A549 (cell line): ENCODE measurements at regions not wholly inside any gene's neighbourhood (a gene's known extent, or its start where the extent isn't known, plus 50 kb on each side); places are given as distances from the start of the nearest gene placed in this dataset.

Source experiments
- ATAC-seq, 2 experiments: fragments of 200-7000 bp in 1 of 2; fragments of >200 bp in 1 of 2; cut with Nextera tagmentation in 1 of 2; cut with Tn5 transposase in 1 of 2; 3 replicates each; pipeline versions ENCODE4 v1.8.0 to v1.9.1; 2018 to 2020; ENCODE audit warnings: mild to moderate bottlenecking in 1 of 2, moderate library complexity in 1 of 2
- CTCF ChIA-PET: fragments of 300-600 bp; sonication (Branson Sonifier 250); formaldehyde crosslinking; extraction: SDS; loops from one replicate; lab custom pipeline; 2021; ENCODE audit warnings: antibody characterized with exemption, inconsistent platforms; lab: Yijun Ruan, JAX
- POLR2A ChIA-PET: fragments of 350-600 bp; formaldehyde crosslinking; extraction: SDS; loops from one replicate; lab custom pipeline; 2021; ENCODE audit warnings: antibody characterized with exemption, inconsistent platforms; lab: Yijun Ruan, JAX
- DNase-seq, 2 experiments: peaks; one replicate each; pipeline versions ENCODE4 v3.0.0 to v3.0.0-alpha.2; 2011 to 2016; ENCODE audit warnings: low read depth in 1 of 2, low spot score in 1 of 2
- FAIRE-seq: peaks from 2 replicates; lab custom pipeline; 2011; peaks lifted over from hg19 to GRCh38; lab: Jason Lieb, UNC
- H3K27ac ChIP-seq, 2 experiments: fragments of >200 bp; sonication (Bioruptor Twin); formaldehyde crosslinking; 3 replicates each; pipeline ENCODE4 v1.5.1; 2016 to 2017
- H3K4me1 ChIP-seq: fragments of >200 bp; sonication (Bioruptor Twin); formaldehyde crosslinking; 3 replicates; pipeline ENCODE4 v1.6.1; 2016
- H3K4me2 ChIP-seq: fragments of >200 bp; sonication (Bioruptor Twin); formaldehyde crosslinking; 3 replicates; pipeline ENCODE4 v1.6.1; 2016
- H3K4me3 ChIP-seq: fragments of >200 bp; sonication (Bioruptor Twin); formaldehyde crosslinking; 3 replicates; pipeline ENCODE4 v1.5.1; 2016
- H3K9me3 ChIP-seq: fragments of >200 bp; sonication (Bioruptor Twin); formaldehyde crosslinking; 3 replicates; pipeline ENCODE4 v1.6.1; 2016
- BHLHE40 ChIP-seq: IDR thresholded peaks from 2 replicates; pipeline ENCODE4 v1.6.1; 2012; ENCODE audit warnings: low read depth, low read length, inconsistent platforms
- CEBPB ChIP-seq, 2 experiments: fragments of >200 bp in 1 of 2; sonication (Bioruptor Twin) in 1 of 2; formaldehyde crosslinking in 1 of 2; IDR thresholded peaks; 2 replicates each; pipeline ENCODE4 v1.6.1; 2012 to 2016
- CHD4 ChIP-seq: fragments of 200-600 bp; sonication (generic); IDR thresholded peaks from 2 replicates; pipeline ENCODE4 v1.6.1; 2016; ENCODE audit warnings: antibody characterized with exemption, mild to moderate bottlenecking, borderline replicate concordance
- CTCF ChIP-seq: fragments of >200 bp; sonication (Bioruptor Twin); formaldehyde crosslinking; IDR thresholded peaks from 3 replicates; pipeline ENCODE4 v1.5.1; 2016
- E2F6 ChIP-seq: IDR thresholded peaks from 2 replicates; pipeline ENCODE4 v1.6.1; 2012; ENCODE audit warnings: low read depth, borderline replicate concordance
- EHF ChIP-seq: fragments of 250-450 bp; sonication (Bioruptor Pico); IDR thresholded peaks from 2 replicates; pipeline ENCODE4 v1.5.0; 2020; ENCODE audit warnings: mild to moderate bottlenecking
- EP300 ChIP-seq, 2 experiments: fragments of >200 bp; sonication (Bioruptor Twin); formaldehyde crosslinking; IDR thresholded peaks; 2 replicates in 1 of 2; 3 replicates in 1 of 2; pipeline ENCODE4 v1.6.1; 2016 to 2017
- FOSB ChIP-seq: fragments of 250-450 bp; sonication (Bioruptor Pico); IDR thresholded peaks from 2 replicates; pipeline ENCODE4 v1.5.0; 2020; ENCODE audit warnings: mild to moderate bottlenecking, moderate library complexity
- FOXS1 ChIP-seq: fragments of 250-450 bp; sonication (Bioruptor Pico); IDR thresholded peaks from 2 replicates; pipeline ENCODE4 v1.5.0; 2020; ENCODE audit warnings: mild to moderate bottlenecking, moderate library complexity
- HDAC2 ChIP-seq: fragments of 200-600 bp; sonication (generic); IDR thresholded peaks from 2 replicates; pipeline ENCODE4 v1.6.1; 2016
- HOXB13 ChIP-seq: fragments of 250-450 bp; sonication (Bioruptor Pico); IDR thresholded peaks from 2 replicates; pipeline ENCODE4 v1.5.0; 2020; ENCODE audit warnings: low read depth, mild to moderate bottlenecking, moderate library complexity
- HOXB5 ChIP-seq: fragments of 250-450 bp; sonication (Bioruptor Pico); IDR thresholded peaks from 2 replicates; pipeline ENCODE4 v1.5.0; 2020; ENCODE audit warnings: mild to moderate bottlenecking, moderate library complexity
- JUN ChIP-seq, 2 experiments: fragments of >200 bp; sonication (Bioruptor Twin); formaldehyde crosslinking; IDR thresholded peaks; 2 replicates in 1 of 2; 3 replicates in 1 of 2; pipeline ENCODE4 v1.6.1; 2016 to 2017
- JUNB ChIP-seq: fragments of >200 bp; sonication (Bioruptor Twin); formaldehyde crosslinking; IDR thresholded peaks from 2 replicates; pipeline ENCODE4 v1.6.1; 2016
- KDM5A ChIP-seq: fragments of 200-600 bp; sonication (generic); IDR thresholded peaks from 2 replicates; pipeline ENCODE4 v1.6.1; 2016; ENCODE audit warnings: antibody characterized with exemption, mild to moderate bottlenecking
- MAFK ChIP-seq: fragments of 450-650 bp; IDR thresholded peaks from 2 replicates; pipeline ENCODE4 v1.6.1; 2014; ENCODE audit not compliant: partially characterized antibody
- MAZ ChIP-seq: fragments of 150-350 bp; IDR thresholded peaks from 2 replicates; pipeline ENCODE4 v1.6.1; 2014; ENCODE audit warnings: antibody characterized with exemption, low read depth, low read length, borderline replicate concordance
- PHF8 ChIP-seq: fragments of 200-600 bp; sonication (generic); IDR thresholded peaks from 2 replicates; pipeline ENCODE4 v1.6.1; 2016; ENCODE audit warnings: low read depth, mild to moderate bottlenecking, antibody characterized with exemption, moderate library complexity, borderline replicate concordance
- POLR2AphosphoS2 ChIP-seq: conservative IDR thresholded peaks from 2 replicates; pipeline ENCODE4 v1.6.1; 2012; ENCODE audit warnings: low read length, improper control_type of control experiment, inconsistent platforms
- TFCP2L1 ChIP-seq: fragments of 250-450 bp; sonication (Bioruptor Pico); IDR thresholded peaks from 2 replicates; pipeline ENCODE4 v1.5.0; 2021; ENCODE audit warnings: mild to moderate bottlenecking
- ZC3H11A ChIP-seq: fragments of 450-650 bp; IDR thresholded peaks from 2 replicates; pipeline ENCODE4 v1.6.1; 2014; ENCODE audit warnings: antibody characterized with exemption, mild to moderate bottlenecking
- ZFP36 ChIP-seq: fragments of 450-650 bp; IDR thresholded peaks from 2 replicates; pipeline ENCODE4 v1.6.1; 2014; ENCODE audit warnings: borderline replicate concordance; ENCODE audit not compliant: partially characterized antibody
- ZNF302 ChIP-seq: fragments of 250-450 bp; sonication (Bioruptor Pico); IDR thresholded peaks from 2 replicates; pipeline ENCODE4 v1.9.0; 2021; ENCODE audit warnings: inconsistent platforms, mild to moderate bottlenecking, moderate library complexity
- ZSCAN20 ChIP-seq: fragments of 250-450 bp; sonication (Bioruptor Pico); IDR thresholded peaks from 2 replicates; pipeline ENCODE4 v1.8.0; 2022; ENCODE audit warnings: mild to moderate bottlenecking, moderate library complexity
- WGBS: methylation state at CpG from one replicate; pipeline ENCODE4 v1.1.6; 2017; ENCODE audit errors: missing lambda C conversion rate; 5-methylcytosine and 5-hydroxymethylcytosine counted together
- TF ChIP-seq, protein P1 (sequence below): fragments of >200 bp; sonication (Bioruptor Twin); formaldehyde crosslinking; IDR thresholded peaks from 3 replicates; pipeline ENCODE4 v1.6.1; 2016
- TF ChIP-seq, protein P2 (sequence below): fragments of >200 bp; sonication (Bioruptor Twin); formaldehyde crosslinking; IDR thresholded peaks from 2 replicates; pipeline ENCODE4 v1.6.1; 2016
- TF ChIP-seq, protein P3 (sequence below): fragments of 450-650 bp; IDR thresholded peaks from 2 replicates; pipeline ENCODE4 v1.6.1; 2014; ENCODE audit warnings: antibody characterized with exemption
- TF ChIP-seq, protein P4 (sequence below): fragments of 250-450 bp; sonication (Bioruptor Pico); IDR thresholded peaks from 2 replicates; pipeline ENCODE4 v1.5.0; 2020; ENCODE audit warnings: low read depth, mild to moderate bottlenecking, moderate library complexity
- TF ChIP-seq, protein P5 (sequence below): IDR thresholded peaks from 2 replicates; pipeline ENCODE4 v1.6.1; 2012

DNA sequence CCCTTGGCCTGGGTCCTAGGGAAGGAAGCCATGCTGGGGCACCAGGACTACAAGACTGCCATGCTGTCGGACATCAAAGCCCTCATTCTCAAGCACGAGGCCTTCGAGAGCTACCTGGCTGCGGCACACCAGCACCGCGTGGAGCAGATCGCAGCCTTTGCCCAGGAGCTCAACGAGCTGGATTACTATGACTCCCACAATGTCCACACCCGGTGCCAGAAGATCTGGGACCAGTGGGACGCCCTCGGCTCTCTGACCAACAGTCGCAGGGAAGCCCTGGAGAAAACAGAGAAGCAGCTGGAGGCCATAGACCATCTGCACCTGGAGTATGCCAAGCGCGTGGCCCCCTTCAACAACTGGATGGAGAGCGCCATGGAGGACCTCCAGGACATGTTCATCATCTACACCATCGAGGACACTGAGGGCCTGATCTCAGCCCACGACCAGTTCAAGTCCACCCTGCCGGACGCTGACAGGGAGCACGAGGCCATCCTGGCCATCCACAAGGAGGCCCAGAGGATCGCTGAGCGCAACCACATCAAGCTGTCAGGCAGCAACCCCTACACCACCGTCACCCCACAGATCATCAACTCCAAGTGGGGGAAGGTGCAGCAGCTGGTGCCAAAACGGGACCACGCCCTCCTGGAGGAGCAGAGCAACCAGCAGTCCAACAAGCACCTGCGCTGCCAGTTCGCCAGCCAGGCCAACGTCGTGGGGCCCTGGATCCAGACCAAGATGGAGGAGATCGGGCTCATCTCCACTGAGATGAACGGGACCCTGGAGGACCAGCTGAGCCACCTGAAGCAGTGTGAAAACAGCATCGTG, 487.0 kb downstream of the TRAM1L1 start:
- H3K27ac ChIP-seq, result no peak overlapping the region
- POLR2A ChIA-PET, result no interaction called here

DNA sequence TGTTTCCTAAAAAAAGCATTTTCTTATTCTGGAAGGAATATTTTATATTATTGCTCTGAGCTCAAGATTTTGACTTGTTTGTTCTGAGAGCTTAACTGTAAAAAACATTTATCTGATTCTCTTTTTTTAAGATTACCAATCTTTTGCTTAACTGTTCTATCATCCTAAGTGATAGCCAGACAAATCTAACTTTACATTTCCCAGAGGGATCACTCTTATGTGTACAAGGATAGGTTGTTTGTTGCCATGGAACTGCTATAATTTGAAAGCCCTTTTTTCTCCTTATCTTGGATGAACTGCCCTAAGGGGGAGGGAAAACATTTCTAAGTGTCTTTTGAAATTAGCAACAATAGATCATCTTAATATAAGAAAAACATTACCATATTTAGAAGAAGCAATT, 494.7 kb downstream of the TRAM1L1 start:
- Histone ChIP-seq H3K4me2 (no peak overlapping the region), H3K27ac (no peak overlapping the region)
- CTCF ChIA-PET, result no interaction called here
- TF ChIP-seq, protein P1, sequence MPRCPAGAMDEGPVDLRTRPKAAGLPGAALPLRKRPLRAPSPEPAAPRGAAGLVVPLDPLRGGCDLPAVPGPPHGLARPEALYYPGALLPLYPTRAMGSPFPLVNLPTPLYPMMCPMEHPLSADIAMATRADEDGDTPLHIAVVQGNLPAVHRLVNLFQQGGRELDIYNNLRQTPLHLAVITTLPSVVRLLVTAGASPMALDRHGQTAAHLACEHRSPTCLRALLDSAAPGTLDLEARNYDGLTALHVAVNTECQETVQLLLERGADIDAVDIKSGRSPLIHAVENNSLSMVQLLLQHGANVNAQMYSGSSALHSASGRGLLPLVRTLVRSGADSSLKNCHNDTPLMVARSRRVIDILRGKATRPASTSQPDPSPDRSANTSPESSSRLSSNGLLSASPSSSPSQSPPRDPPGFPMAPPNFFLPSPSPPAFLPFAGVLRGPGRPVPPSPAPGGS, result no peak
- TF ChIP-seq HOXB5 (CRISPR knock-in tag) (no peak), TFCP2L1 (CRISPR knock-in tag) (no peak), BHLHE40 (no peak), ZSCAN20 (no peak), ZNF302 (CRISPR knock-in tag) (no peak), ZFP36 (no peak), POLR2AphosphoS2 (no peak), EP300 (IDR thresholded peaks at IDR 0.05) (no peak), ZC3H11A (no peak), CTCF (no peak), PHF8 (no peak)
- TF ChIP-seq, protein P2, sequence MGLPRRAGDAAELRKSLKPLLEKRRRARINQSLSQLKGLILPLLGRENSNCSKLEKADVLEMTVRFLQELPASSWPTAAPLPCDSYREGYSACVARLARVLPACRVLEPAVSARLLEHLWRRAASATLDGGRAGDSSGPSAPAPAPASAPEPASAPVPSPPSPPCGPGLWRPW, result no peak
- TF ChIP-seq, protein P3, sequence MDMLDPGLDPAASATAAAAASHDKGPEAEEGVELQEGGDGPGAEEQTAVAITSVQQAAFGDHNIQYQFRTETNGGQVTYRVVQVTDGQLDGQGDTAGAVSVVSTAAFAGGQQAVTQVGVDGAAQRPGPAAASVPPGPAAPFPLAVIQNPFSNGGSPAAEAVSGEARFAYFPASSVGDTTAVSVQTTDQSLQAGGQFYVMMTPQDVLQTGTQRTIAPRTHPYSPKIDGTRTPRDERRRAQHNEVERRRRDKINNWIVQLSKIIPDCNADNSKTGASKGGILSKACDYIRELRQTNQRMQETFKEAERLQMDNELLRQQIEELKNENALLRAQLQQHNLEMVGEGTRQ, result no peak
- TF ChIP-seq, protein P4, sequence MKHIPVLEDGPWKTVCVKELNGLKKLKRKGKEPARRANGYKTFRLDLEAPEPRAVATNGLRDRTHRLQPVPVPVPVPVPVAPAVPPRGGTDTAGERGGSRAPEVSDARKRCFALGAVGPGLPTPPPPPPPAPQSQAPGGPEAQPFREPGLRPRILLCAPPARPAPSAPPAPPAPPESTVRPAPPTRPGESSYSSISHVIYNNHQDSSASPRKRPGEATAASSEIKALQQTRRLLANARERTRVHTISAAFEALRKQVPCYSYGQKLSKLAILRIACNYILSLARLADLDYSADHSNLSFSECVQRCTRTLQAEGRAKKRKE (CRISPR knock-in tag), result no peak
- TF ChIP-seq, all 56 proteins: peak for 0
- Histone ChIP-seq H3K9me3 (no peaks in the 10 kb centered on the region), H3K4me3 (no peak overlapping the region), H3K4me1 (no peaks in the 10 kb centered on the region)
- POLR2A ChIA-PET, result no interaction called here
- ATAC-seq (no peak), DNase-seq (no peak), FAIRE-seq (no peak)

More for the DNA sequence above, 487.0 kb downstream of the TRAM1L1 start:
- WGBS, result 29% methylated on average over 5 of the region's 32 CpGs
- no peak for DNase-seq
- Histone ChIP-seq H3K9me3 (no peaks in the 10 kb centered on the region), H3K4me3 (no peak overlapping the region), H3K4me1 (no peaks in the 10 kb centered on the region), H3K4me2 (no peak overlapping the region)
- no peak for FAIRE-seq
- TF ChIP-seq, protein P3, result no peak
- TF ChIP-seq JUN (IDR thresholded peaks at IDR 0.05) (no peak), FOSB (CRISPR knock-in tag) (no peak), CEBPB (IDR thresholded peaks at IDR 0.05) (no peak), EHF (CRISPR knock-in tag) (no peak), ZNF302 (CRISPR knock-in tag) (no peak), HDAC2 (no peak), JUNB (no peak), MAFK (no peak), FOXS1 (CRISPR knock-in tag) (no peak), HOXB13 (CRISPR knock-in tag) (no peak), TFCP2L1 (CRISPR knock-in tag) (no peak), E2F6 (no peak), CHD4 (no peak), KDM5A (no peak), MAZ (no peak)
- TF ChIP-seq, protein P1, result no peak
- TF ChIP-seq, protein P5, sequence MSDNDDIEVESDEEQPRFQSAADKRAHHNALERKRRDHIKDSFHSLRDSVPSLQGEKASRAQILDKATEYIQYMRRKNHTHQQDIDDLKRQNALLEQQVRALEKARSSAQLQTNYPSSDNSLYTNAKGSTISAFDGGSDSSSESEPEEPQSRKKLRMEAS, result no peak
- ATAC-seq, result no peak
- CTCF ChIA-PET, result no interaction called here
